Tibial nerve (tissue), 4 donors: ENCODE measurements at regions not wholly inside any gene's neighbourhood (a gene's known extent, or its start where the extent isn't known, plus 50 kb on each side); places are given as distances from the start of the nearest gene placed in this dataset.

Experiments
- CTCF ChIP-seq, 5 experiments: fragments of 200-600 bp in 3 of 5; fragments of 450-650 bp in 2 of 5; sonication (generic) in 3 of 5; IDR thresholded peaks; one replicate each; pipeline ENCODE4 v1.5.1; 2016 to 2019; ENCODE audit warnings: antibody characterized with exemption in 5 of 5, mild to moderate bottlenecking in 3 of 5, moderate library complexity in 2 of 5
- EP300 ChIP-seq, 2 donors: sonication (generic); formaldehyde crosslinking; IDR thresholded peaks; one replicate each; pipeline ENCODE4 v1.6.1; 2017; ENCODE audit warnings: antibody characterized with exemption in 2 of 2, mild to moderate bottlenecking in 1 of 2
- POLR2A ChIP-seq, 2 donors: fragments of 450-650 bp; IDR thresholded peaks; one replicate each; pipeline ENCODE4 v1.6.1; 2017; ENCODE audit warnings: antibody characterized with exemption in 2 of 2, mild to moderate bottlenecking in 2 of 2, moderate library complexity in 2 of 2

GRCh38 chr11:96963375-96963774, 573.6 kb downstream of the JRKL start:
- no peak for TF ChIP-seq CTCF (IDR thresholded peaks at IDR 0.05)
- TF ChIP-seq EP300 (IDR thresholded peaks at IDR 0.05) = no peak
- no peak for TF ChIP-seq POLR2A (IDR thresholded peaks at IDR 0.05)
